NCI-H2171 treated with DMSO at 0.1 percent for 48 hours (cell line): ENCODE measurements at regions not wholly inside any gene's neighbourhood (a gene's known extent, or its start where the extent isn't known, plus 50 kb on each side); places are given as distances from the start of the nearest gene placed in this dataset.

Source experiments
- DNase-seq: peaks from one replicate; lab custom pipeline; 2025; lab: John Stamatoyannopoulos, UW

- no peak for DNase-seq
Observed at GRCh38 chr17:53891726-53892125, 69.0 kb downstream of the KIF2B start.

GRCh38 chr17:53892222-53892621 lies 69.5 kb downstream of the KIF2B start:
- DNase-seq = no peak

- DNase-seq = no peak
Observed at GRCh38 chr17:53894591-53894990, 71.9 kb downstream of the KIF2B start.

- no peak for DNase-seq
Observed at GRCh38 chr17:53896047-53896446, 73.3 kb downstream of the KIF2B start.

GRCh38 chr17:53900951-53901350 lies 78.2 kb downstream of the KIF2B start:
- DNase-seq = no peak

GRCh38 chr17:53907435-53907834 lies 84.7 kb downstream of the KIF2B start:
- no peak for DNase-seq

GRCh38 chr17:53909802-53910201 lies 87.1 kb downstream of the KIF2B start:
- DNase-seq = no peak

- no peak for DNase-seq
Observed at GRCh38 chr17:53912117-53912516, 89.4 kb downstream of the KIF2B start.

GRCh38 chr17:53919356-53919755 lies 96.6 kb downstream of the KIF2B start:
- DNase-seq = no peak

GRCh38 chr17:53924530-53925455 lies 102.1 kb downstream of the KIF2B start:
- no peak for DNase-seq

- no peak for DNase-seq
Observed at GRCh38 chr17:53932386-53932785, 109.7 kb downstream of the KIF2B start.

- no peak for DNase-seq
Observed at GRCh38 chr17:53934931-53935330, 112.2 kb downstream of the KIF2B start.

- DNase-seq = no peak
Observed at GRCh38 chr17:53941231-53941630, 118.5 kb downstream of the KIF2B start.

- no peak for DNase-seq
Observed at GRCh38 chr17:53942436-53942835, 119.7 kb downstream of the KIF2B start.

- no peak for DNase-seq
Observed at GRCh38 chr17:53942898-53943297, 120.2 kb downstream of the KIF2B start.

GRCh38 chr17:53948323-53948722 lies 125.6 kb downstream of the KIF2B start:
- no peak for DNase-seq

- no peak for DNase-seq
Observed at GRCh38 chr17:53949473-53950090, 126.9 kb downstream of the KIF2B start.

GRCh38 chr17:53950207-53950857 lies 127.6 kb downstream of the KIF2B start:
- DNase-seq = no peak

GRCh38 chr17:53950858-53951250 lies 128.1 kb downstream of the KIF2B start:
- DNase-seq = no peak

GRCh38 chr17:53971361-53971760 lies 148.6 kb downstream of the KIF2B start:
- DNase-seq = no peak

GRCh38 chr17:53979991-53980390 lies 157.3 kb downstream of the KIF2B start:
- DNase-seq = no peak

- no peak for DNase-seq
Observed at GRCh38 chr17:53996131-53996530, 173.4 kb downstream of the KIF2B start.

GRCh38 chr17:53996890-53997289 lies 174.2 kb downstream of the KIF2B start:
- no peak for DNase-seq
